ENCODE measurements at regions not wholly inside any gene's neighbourhood (a gene's known extent, or its start where the extent isn't known, plus 50 kb on each side); places are given as distances from the start of the nearest gene placed in this dataset.

DNA sequence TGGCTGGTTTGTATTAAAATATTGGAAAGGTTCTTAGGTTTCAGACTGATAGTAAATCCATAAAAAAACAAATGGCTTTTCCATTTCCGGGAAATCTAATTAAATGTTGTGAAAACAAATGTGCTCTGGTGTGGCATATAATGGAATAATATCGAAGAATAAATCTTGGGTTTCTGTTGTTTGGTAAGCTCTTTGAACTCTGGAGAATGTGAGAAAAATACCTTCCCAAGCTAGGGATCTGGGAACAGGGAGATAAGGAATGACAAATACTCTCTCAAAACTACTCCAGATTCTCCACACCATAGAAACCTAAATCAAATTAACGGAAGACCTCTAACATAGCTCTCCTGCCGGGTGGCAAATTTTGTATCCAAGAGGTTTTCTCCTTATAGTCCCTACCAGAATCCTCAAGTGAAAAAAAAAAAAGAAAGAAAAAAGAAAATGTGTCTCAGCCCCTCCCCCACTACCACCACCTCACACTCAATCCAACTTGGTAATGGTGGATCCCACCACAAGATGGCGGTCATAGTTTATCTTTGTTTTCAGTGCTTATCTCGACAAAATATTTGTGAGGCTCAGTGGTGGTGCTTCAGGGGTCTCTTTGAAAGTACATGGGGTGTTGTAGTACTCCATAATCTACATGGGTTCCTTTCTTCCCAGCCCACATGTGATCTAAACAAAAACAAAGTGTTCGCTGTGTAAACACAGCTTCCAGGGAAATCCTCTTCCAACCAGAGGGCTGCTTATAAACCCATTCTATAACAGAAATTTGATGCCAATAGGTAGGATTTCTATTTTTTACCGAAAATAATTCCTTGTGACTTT lies 54.5 kb upstream of the FST start:
- 62 to 68% (median 68%) methylated on average over 8 of the region's 8 CpGs for WGBS, 3 donors
- FAIRE-seq (no peak), DNase-seq (peak in 1 of 2 donors; percentile 11)
- no peaks in the 10 kb centered on the region for H3K9me3 ChIP-seq (ENCODE audit: control insufficient read depth in 2 of 2, insufficient read depth in 1 of 2, low read depth in 1 of 2, low read length in 1 of 2)
- H3K4me3 ChIP-seq (ENCODE audit: low read depth in 1 of 3, low read length in 3 of 3), result no peak overlapping the region
- H3K27me3 ChIP-seq (ENCODE audit: control insufficient read depth in 3 of 3, insufficient read depth in 3 of 3, low read length in 3 of 3), result peaks cover 0 to 5% (median 0%) of the 10 kb centered on the region in 3 donors
- no peak overlapping the region for H3K27ac ChIP-seq (ENCODE audit: low read depth in 1 of 3, low read length in 2 of 3)
- H3K36me3 ChIP-seq (ENCODE audit: control insufficient read depth in 3 of 3, insufficient read depth in 2 of 3, low read depth in 1 of 3, low read length in 3 of 3), result no peaks in the 10 kb centered on the region
- H3K4me1 ChIP-seq (ENCODE audit: control insufficient read depth in 3 of 3, insufficient read depth in 2 of 3, low read depth in 1 of 3, low read length in 2 of 3), result no peaks in the 10 kb centered on the region

DNA sequence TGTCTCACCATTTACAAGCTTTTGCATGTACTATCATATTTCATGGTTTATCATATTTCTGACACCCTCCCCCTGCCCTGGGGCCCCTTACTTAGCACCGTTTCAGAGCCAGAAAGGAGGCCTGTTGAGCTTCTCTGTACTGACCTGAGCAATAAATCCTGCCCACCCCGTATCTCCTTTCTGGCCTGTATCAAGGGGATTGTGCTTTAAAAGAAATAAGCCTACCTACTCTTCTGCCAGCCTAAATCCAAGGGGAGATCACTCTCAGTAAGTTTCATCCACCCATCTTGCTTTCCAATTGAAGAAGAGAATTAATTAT lies 54.0 kb upstream of the FST start:
- no peaks in the 10 kb centered on the region for H3K9me3 ChIP-seq (ENCODE audit: control insufficient read depth in 2 of 2, insufficient read depth in 1 of 2, low read depth in 1 of 2, low read length in 1 of 2)
- 61 to 64% (median 63%) methylated on average over 2 of the region's 2 CpGs for WGBS, 3 donors
- no peak overlapping the region for H3K4me3 ChIP-seq (ENCODE audit: low read depth in 1 of 3, low read length in 3 of 3)
- peaks cover 0 to 5% (median 0%) of the 10 kb centered on the region in 3 donors for H3K27me3 ChIP-seq (ENCODE audit: control insufficient read depth in 3 of 3, insufficient read depth in 3 of 3, low read length in 3 of 3)
- DNase-seq (no peak), FAIRE-seq (no peak)
- no peak overlapping the region for H3K27ac ChIP-seq (ENCODE audit: low read depth in 1 of 3, low read length in 2 of 3)
- no peaks in the 10 kb centered on the region for H3K4me1 ChIP-seq (ENCODE audit: control insufficient read depth in 3 of 3, insufficient read depth in 2 of 3, low read depth in 1 of 3, low read length in 2 of 3)
- no peaks in the 10 kb centered on the region for H3K36me3 ChIP-seq (ENCODE audit: control insufficient read depth in 3 of 3, insufficient read depth in 2 of 3, low read depth in 1 of 3, low read length in 3 of 3)

DNA sequence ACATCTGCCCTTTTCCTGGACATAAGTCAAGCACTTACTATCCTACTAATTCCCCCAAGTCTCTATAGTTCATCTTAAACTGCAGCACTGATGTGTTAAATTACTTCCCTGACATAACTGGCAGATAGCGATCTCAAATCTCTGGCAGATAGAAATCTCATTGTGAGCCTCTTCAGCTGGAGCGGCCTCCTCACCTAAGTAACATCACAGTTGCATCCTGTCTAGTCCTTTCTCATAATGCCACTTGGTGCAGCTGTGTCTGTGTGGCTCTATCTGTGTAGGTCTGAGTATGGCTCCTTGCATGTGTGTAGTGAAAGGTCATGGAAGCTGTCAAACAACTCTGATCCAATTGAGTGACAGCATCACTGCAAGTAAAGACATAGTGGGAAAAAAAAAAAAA lies 53.6 kb upstream of the FST start:
- 85 to 96% (median 92%) methylated on average over 2 of the region's 2 CpGs for WGBS, 3 donors
- no peak for FAIRE-seq

DNA sequence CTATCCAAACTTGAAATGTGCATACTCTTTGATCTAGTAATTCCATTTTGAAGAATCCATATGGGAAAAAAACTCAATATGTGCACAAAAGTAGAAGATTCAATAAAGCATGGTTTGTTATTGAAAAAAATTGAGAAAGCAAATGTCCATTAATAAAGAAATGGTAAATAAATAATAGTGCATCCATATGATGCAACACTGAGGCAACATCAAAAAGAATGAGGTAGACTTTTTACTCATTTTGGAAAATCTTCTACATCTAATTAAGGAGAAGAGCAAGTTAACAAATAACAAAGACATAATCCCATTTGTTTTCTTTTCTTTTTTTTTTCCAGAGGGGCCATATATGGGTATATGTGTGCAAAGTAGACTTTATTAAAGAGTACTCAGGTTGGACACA lies 52.5 kb upstream of the FST start:
- Histone ChIP-seq H3K4me3 (ENCODE audit: low read depth in 1 of 3, low read length in 3 of 3) (no peak overlapping the region), H3K27ac (ENCODE audit: low read depth in 1 of 3, low read length in 2 of 3) (no peak overlapping the region), H3K9me3 (ENCODE audit: control insufficient read depth in 2 of 2, insufficient read depth in 1 of 2, low read depth in 1 of 2, low read length in 1 of 2) (no peaks in the 10 kb centered on the region), H3K27me3 (ENCODE audit: control insufficient read depth in 3 of 3, insufficient read depth in 3 of 3, low read length in 3 of 3) (peaks cover 0 to 5% (median 0%) of the 10 kb centered on the region in 3 donors), H3K36me3 (ENCODE audit: control insufficient read depth in 3 of 3, insufficient read depth in 2 of 3, low read depth in 1 of 3, low read length in 3 of 3) (no peaks in the 10 kb centered on the region), H3K4me1 (ENCODE audit: control insufficient read depth in 3 of 3, insufficient read depth in 2 of 3, low read depth in 1 of 3, low read length in 2 of 3) (no peaks in the 10 kb centered on the region)
- peak; percentile 65 for FAIRE-seq
- no peak for DNase-seq

More for the DNA sequence above, 53.6 kb upstream of the FST start:
- Histone ChIP-seq H3K4me1 (ENCODE audit: control insufficient read depth in 3 of 3, insufficient read depth in 2 of 3, low read depth in 1 of 3, low read length in 2 of 3) (no peaks in the 10 kb centered on the region), H3K36me3 (ENCODE audit: control insufficient read depth in 3 of 3, insufficient read depth in 2 of 3, low read depth in 1 of 3, low read length in 3 of 3) (no peaks in the 10 kb centered on the region), H3K27ac (ENCODE audit: low read depth in 1 of 3, low read length in 2 of 3) (no peak overlapping the region), H3K4me3 (ENCODE audit: low read depth in 1 of 3, low read length in 3 of 3) (no peak overlapping the region), H3K27me3 (ENCODE audit: control insufficient read depth in 3 of 3, insufficient read depth in 3 of 3, low read length in 3 of 3) (peaks cover 0 to 5% (median 0%) of the 10 kb centered on the region in 3 donors), H3K9me3 (ENCODE audit: control insufficient read depth in 2 of 2, insufficient read depth in 1 of 2, low read depth in 1 of 2, low read length in 1 of 2) (no peaks in the 10 kb centered on the region)
- no peak for DNase-seq

DNA sequence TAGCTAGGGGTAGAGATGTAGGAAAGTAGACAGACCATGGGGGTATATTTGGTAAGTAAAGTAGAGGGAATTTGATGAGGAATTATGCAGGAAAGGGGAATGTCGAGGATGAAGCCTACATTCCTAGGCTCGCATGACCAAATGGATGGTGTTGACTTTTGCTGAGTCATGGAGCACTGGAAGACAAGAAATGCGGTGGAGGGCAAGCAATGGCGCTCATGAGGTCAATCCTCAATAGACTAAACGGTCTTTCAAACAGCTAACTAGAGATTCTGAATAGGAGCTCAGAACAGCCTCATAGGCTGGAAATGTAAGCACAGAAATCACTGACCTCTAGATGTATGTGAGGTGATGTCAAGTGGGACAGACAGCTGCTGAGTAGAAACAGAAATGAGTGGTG lies 50.7 kb upstream of the FST start:
- Histone ChIP-seq H3K4me3 (ENCODE audit: low read depth in 1 of 3, low read length in 3 of 3) (no peak overlapping the region), H3K27ac (ENCODE audit: low read depth in 1 of 3, low read length in 2 of 3) (no peak overlapping the region), H3K36me3 (ENCODE audit: control insufficient read depth in 3 of 3, insufficient read depth in 2 of 3, low read depth in 1 of 3, low read length in 3 of 3) (no peaks in the 10 kb centered on the region), H3K9me3 (ENCODE audit: control insufficient read depth in 2 of 2, insufficient read depth in 1 of 2, low read depth in 1 of 2, low read length in 1 of 2) (no peaks in the 10 kb centered on the region), H3K27me3 (ENCODE audit: control insufficient read depth in 3 of 3, insufficient read depth in 3 of 3, low read length in 3 of 3) (peaks cover 0 to 5% (median 0%) of the 10 kb centered on the region in 3 donors), H3K4me1 (ENCODE audit: control insufficient read depth in 3 of 3, insufficient read depth in 2 of 3, low read depth in 1 of 3, low read length in 2 of 3) (no peaks in the 10 kb centered on the region)
- no peak for DNase-seq
- 87 to 90% (median 90%) methylated on average over 5 of the region's 5 CpGs for WGBS, 3 donors
- FAIRE-seq, result no peak

DNA sequence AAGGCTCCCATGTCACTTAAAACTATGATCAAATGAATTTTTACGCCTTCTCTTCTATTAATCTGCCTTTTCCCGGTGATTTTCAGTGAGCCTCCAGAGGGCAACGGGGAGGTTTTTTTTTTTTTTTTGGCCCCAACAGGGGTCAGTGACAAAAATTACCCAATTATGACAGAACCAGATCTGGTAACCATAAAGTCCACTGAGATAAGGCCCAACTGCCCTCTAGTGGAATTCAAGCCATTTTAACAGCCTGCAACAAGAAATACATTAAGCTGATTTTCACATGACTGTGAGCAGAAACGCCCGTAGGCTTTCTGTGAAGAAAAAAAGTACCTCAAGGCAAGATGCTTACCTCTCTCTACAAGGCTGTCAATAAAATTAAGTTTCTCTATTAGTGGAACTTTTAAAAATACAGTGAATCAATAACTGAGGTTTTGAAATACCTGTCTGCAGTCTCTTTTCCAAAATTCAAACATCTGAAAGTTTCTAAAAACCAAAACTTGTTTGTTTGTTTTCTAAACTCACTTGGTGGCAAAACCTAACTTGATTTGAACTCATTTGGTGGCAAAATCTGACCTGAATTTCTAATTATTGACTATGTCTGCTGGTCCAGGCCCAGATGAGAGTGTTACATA lies 49.7 kb upstream of the FST start:
- H3K9me3 ChIP-seq (ENCODE audit: control insufficient read depth in 2 of 2, insufficient read depth in 1 of 2, low read depth in 1 of 2, low read length in 1 of 2), result no peaks in the 10 kb centered on the region
- FAIRE-seq (no peak), DNase-seq (peak; percentile 2 to 5)
- H3K27me3 ChIP-seq (ENCODE audit: control insufficient read depth in 3 of 3, insufficient read depth in 3 of 3, low read length in 3 of 3), result no peaks in the 10 kb centered on the region
- H3K4me3 ChIP-seq (ENCODE audit: low read depth in 1 of 3, low read length in 3 of 3), result no peak overlapping the region
- H3K36me3 ChIP-seq (ENCODE audit: control insufficient read depth in 3 of 3, insufficient read depth in 2 of 3, low read depth in 1 of 3, low read length in 3 of 3), result no peaks in the 10 kb centered on the region
- WGBS, 3 donors, result 77 to 84% (median 80%) methylated on average over 5 of the region's 5 CpGs
- no peaks in the 10 kb centered on the region for H3K4me1 ChIP-seq (ENCODE audit: control insufficient read depth in 3 of 3, insufficient read depth in 2 of 3, low read depth in 1 of 3, low read length in 2 of 3)
- no peak overlapping the region for H3K27ac ChIP-seq (ENCODE audit: low read depth in 1 of 3, low read length in 2 of 3)
